Upper lobe of left lung (tissue), 6 donors: ENCODE measurements at regions not wholly inside any gene's neighbourhood (a gene's known extent, or its start where the extent isn't known, plus 50 kb on each side); places are given as distances from the start of the nearest gene placed in this dataset.

Source experiments
- ATAC-seq, 2 donors: fragments of 200-7000 bp; cut with Tn5 transposase; one replicate each; pipeline ENCODE4 v1.9.1; 2022; ENCODE audit warnings: mild to moderate bottlenecking in 2 of 2, moderate library complexity in 2 of 2; ENCODE audit not compliant: low FRiP score in 2 of 2
- DNase-seq, 2 donors: peaks; one replicate each; pipeline ENCODE4 v3.0.0-alpha.2; 2019 to 2020
- H3K27ac ChIP-seq, 4 donors: fragments of 200-600 bp; sonication (generic); one replicate each; pipeline ENCODE4 v1.5.1; 2016 to 2019
- H3K27me3 ChIP-seq, 4 donors: fragments of 200-600 bp; sonication (generic); one replicate each; pipeline ENCODE4 v1.5.1; 2017 to 2019
- H3K36me3 ChIP-seq, 4 donors: fragments of 200-600 bp; sonication (generic); one replicate each; pipeline ENCODE4 v1.5.1; 2016 to 2019
- H3K4me1 ChIP-seq, 4 donors: fragments of 200-600 bp; sonication (generic); one replicate each; pipeline ENCODE4 v1.5.1; 2018 to 2019
- H3K4me3 ChIP-seq, 4 donors: fragments of 200-600 bp; sonication (generic); one replicate each; pipeline ENCODE4 v1.5.1; 2017 to 2019; ENCODE audit warnings: mild to moderate bottlenecking in 2 of 4, moderate library complexity in 1 of 4
- H3K9me3 ChIP-seq, 4 donors: fragments of 200-600 bp; sonication (generic); one replicate each; pipeline ENCODE4 v1.5.1; 2018 to 2019
- EP300 ChIP-seq, 4 donors: sonication (generic); formaldehyde crosslinking; IDR thresholded peaks; one replicate each; pipeline ENCODE4 v1.5.1; 2017; ENCODE audit warnings: antibody characterized with exemption in 4 of 4, control low read depth in 2 of 4
- POLR2A ChIP-seq, 4 donors: fragments of 450-650 bp; IDR thresholded peaks; one replicate each; pipeline ENCODE4 v1.5.1; 2016 to 2017; ENCODE audit warnings: antibody characterized with exemption in 4 of 4, mild to moderate bottlenecking in 2 of 4
- POLR2AphosphoS5 ChIP-seq, 2 donors: sonication (generic); formaldehyde crosslinking; IDR thresholded peaks; one replicate each; pipeline ENCODE4 v1.5.1; 2017; ENCODE audit warnings: antibody characterized with exemption in 2 of 2
- WGBS, 2 donors: methylation state at CpG; one replicate each; pipeline ENCODE4 v1.1.5; 2017 to 2018; 5-methylcytosine and 5-hydroxymethylcytosine counted together
- TF ChIP-seq, protein P1 (sequence below), 6 experiments: fragments of 450-650 bp in 4 of 6; fragments of 200-600 bp in 2 of 6; sonication (generic) in 2 of 6; IDR thresholded peaks; one replicate each; pipeline ENCODE4 v1.5.1; 2016 to 2019; ENCODE audit warnings: antibody characterized with exemption in 6 of 6
- donor health status: DM: no; HTN: no; CAD: no; lungs with moderate emphysema.
- donor health status: DM: no; HTN: yes; CAD: no; lungs with severe emphysema.

- H3K36me3 ChIP-seq, result no peaks in the 10 kb centered on the region
- no peak overlapping the region for H3K4me3 ChIP-seq
- H3K4me1 ChIP-seq, result peaks cover 0 to 3% (median 0%) of the 10 kb centered on the region in 4 donors
- TF ChIP-seq POLR2A (IDR thresholded peaks at IDR 0.05) (no peak), EP300 (IDR thresholded peaks at IDR 0.05) (no peak), POLR2AphosphoS5 (IDR thresholded peaks at IDR 0.05) (no peak)
- TF ChIP-seq, protein P1, sequence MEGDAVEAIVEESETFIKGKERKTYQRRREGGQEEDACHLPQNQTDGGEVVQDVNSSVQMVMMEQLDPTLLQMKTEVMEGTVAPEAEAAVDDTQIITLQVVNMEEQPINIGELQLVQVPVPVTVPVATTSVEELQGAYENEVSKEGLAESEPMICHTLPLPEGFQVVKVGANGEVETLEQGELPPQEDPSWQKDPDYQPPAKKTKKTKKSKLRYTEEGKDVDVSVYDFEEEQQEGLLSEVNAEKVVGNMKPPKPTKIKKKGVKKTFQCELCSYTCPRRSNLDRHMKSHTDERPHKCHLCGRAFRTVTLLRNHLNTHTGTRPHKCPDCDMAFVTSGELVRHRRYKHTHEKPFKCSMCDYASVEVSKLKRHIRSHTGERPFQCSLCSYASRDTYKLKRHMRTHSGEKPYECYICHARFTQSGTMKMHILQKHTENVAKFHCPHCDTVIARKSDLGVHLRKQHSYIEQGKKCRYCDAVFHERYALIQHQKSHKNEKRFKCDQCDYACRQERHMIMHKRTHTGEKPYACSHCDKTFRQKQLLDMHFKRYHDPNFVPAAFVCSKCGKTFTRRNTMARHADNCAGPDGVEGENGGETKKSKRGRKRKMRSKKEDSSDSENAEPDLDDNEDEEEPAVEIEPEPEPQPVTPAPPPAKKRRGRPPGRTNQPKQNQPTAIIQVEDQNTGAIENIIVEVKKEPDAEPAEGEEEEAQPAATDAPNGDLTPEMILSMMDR (IDR thresholded peaks at IDR 0.05), result no peak
- no peak for DNase-seq
- 73 to 83% methylated on average over 2 of the region's 2 CpGs for WGBS, 2 donors
- no peaks in the 10 kb centered on the region for H3K27me3 ChIP-seq
- no peak overlapping the region for H3K27ac ChIP-seq
- H3K9me3 ChIP-seq, result no peaks in the 10 kb centered on the region
- no peak for ATAC-seq
These were observed 137.7 kb upstream of the LIMCH1 start for GRCh38 chr4:41400296-41400695.

- WGBS, 2 donors, result 74 to 80% methylated on average over 4 of the region's 4 CpGs
- no peak overlapping the region for H3K4me3 ChIP-seq
- H3K27ac ChIP-seq, result no peak overlapping the region
- ATAC-seq (no peak), DNase-seq (no peak)
- no peaks in the 10 kb centered on the region for H3K9me3 ChIP-seq
- no peaks in the 10 kb centered on the region for H3K36me3 ChIP-seq
- no peaks in the 10 kb centered on the region for H3K27me3 ChIP-seq
- TF ChIP-seq EP300 (IDR thresholded peaks at IDR 0.05), result no peak
- TF ChIP-seq POLR2AphosphoS5 (IDR thresholded peaks at IDR 0.05), result no peak
- TF ChIP-seq, protein P1 (IDR thresholded peaks at IDR 0.05), result no peak
- TF ChIP-seq POLR2A (IDR thresholded peaks at IDR 0.05), result no peak
- H3K4me1 ChIP-seq, result peaks cover 0 to 9% (median 5%) of the 10 kb centered on the region in 4 donors
These were observed 132.4 kb upstream of the LIMCH1 start for GRCh38 chr4:41405464-41406112.

DNA sequence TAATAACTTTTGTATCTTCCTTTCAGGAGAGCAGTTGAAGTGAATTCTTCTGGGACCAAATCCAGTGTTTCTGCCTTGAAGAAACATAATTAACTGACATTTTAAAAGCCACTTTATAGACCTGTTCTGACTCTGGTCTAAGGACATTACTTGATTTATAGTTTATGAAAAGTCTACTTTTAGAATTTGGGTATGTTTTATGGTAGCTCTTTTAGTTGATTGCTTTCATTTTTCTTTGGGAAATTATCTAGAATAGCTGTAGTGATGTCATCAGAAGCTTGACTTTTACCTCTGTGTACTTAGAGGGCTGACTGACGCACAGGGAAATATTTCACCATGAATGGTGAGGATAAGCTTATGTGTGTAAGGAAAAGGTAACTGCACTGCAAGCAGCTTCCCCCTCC lies 131.8 kb upstream of the LIMCH1 start:
- 60 to 70% methylated on average over 1 of the region's 1 CpG for WGBS, 2 donors
- H3K27me3 ChIP-seq, result no peaks in the 10 kb centered on the region
- no peak overlapping the region for H3K27ac ChIP-seq
- peaks cover 0 to 9% (median 6%) of the 10 kb centered on the region in 4 donors for H3K4me1 ChIP-seq
- ATAC-seq (no peak), DNase-seq (no peak)
- H3K4me3 ChIP-seq, result no peak overlapping the region
- no peaks in the 10 kb centered on the region for H3K36me3 ChIP-seq
- TF ChIP-seq POLR2A (IDR thresholded peaks at IDR 0.05) (no peak), POLR2AphosphoS5 (IDR thresholded peaks at IDR 0.05) (no peak), EP300 (IDR thresholded peaks at IDR 0.05) (no peak)
- no peaks in the 10 kb centered on the region for H3K9me3 ChIP-seq

DNA sequence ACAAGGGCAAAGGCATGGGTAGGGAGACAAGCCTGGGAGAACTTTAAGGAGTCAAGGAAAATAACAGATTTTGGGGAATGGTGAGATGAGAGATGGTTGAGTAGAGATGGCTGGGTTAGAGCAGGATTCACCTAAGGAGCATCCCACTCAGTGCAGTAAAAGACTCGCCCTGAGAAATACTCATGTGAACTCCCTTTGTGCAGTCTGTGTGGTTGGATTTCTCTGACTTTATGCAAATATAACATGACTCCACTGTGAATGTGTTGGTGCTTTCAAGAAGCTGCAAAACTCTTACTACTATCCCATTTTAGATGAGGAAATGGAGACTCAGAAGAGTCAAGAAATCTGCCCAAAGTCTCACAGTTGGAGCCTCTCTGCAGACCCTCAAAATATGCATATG lies 129.8 kb upstream of the LIMCH1 start:
- H3K9me3 ChIP-seq, result no peaks in the 10 kb centered on the region
- DNase-seq, result no peak
- no peak for ATAC-seq
- 0 to 53% methylated on average over 1 of the region's 1 CpG for WGBS, 2 donors
- no peaks in the 10 kb centered on the region for H3K36me3 ChIP-seq
- no peak overlapping the region for H3K4me3 ChIP-seq
- no peaks in the 10 kb centered on the region for H3K27me3 ChIP-seq
- peaks cover 0 to 9% (median 6%) of the 10 kb centered on the region in 4 donors for H3K4me1 ChIP-seq
- no peak overlapping the region for H3K27ac ChIP-seq
- TF ChIP-seq POLR2A (IDR thresholded peaks at IDR 0.05) (no peak), EP300 (IDR thresholded peaks at IDR 0.05) (no peak), POLR2AphosphoS5 (IDR thresholded peaks at IDR 0.05) (no peak)
- TF ChIP-seq, protein P1 (IDR thresholded peaks at IDR 0.05), result no peak

- H3K36me3 ChIP-seq, result no peaks in the 10 kb centered on the region
- peaks cover 4 to 15% (median 11%) of the 10 kb centered on the region in 4 donors for H3K4me1 ChIP-seq
- H3K27me3 ChIP-seq, result no peaks in the 10 kb centered on the region
- H3K4me3 ChIP-seq, result no peak overlapping the region
- TF ChIP-seq EP300 (IDR thresholded peaks at IDR 0.05), result no peak
- TF ChIP-seq, protein P1 (IDR thresholded peaks at IDR 0.05), result no peak
- no peak for TF ChIP-seq POLR2AphosphoS5 (IDR thresholded peaks at IDR 0.05)
- TF ChIP-seq POLR2A (IDR thresholded peaks at IDR 0.05), result no peak
- DNase-seq (no peak), ATAC-seq (peak in 1 of 2 donors; percentile 47)
- no peaks in the 10 kb centered on the region for H3K9me3 ChIP-seq
- 68 to 76% methylated on average over 4 of the region's 4 CpGs for WGBS, 2 donors
- H3K27ac ChIP-seq, result no peak overlapping the region
These were observed 128.9 kb upstream of the LIMCH1 start for GRCh38 chr4:41408859-41409593.
